Stimulated activated naive CD8-positive, alpha-beta T cell treated with anti-CD3 and anti-CD28 coated beads, Interleukin-15, Interleukin-2, amounts not matched to agents 100 U/mL and 50 U/mL, for 24 hours (primary cell): ENCODE measurements at regions not wholly inside any gene's neighbourhood (a gene's known extent, or its start where the extent isn't known, plus 50 kb on each side); places are given as distances from the start of the nearest gene placed in this dataset.
A peak's percentile ranks its signal among the peaks of the same experiment; 100 is the strongest.

Experiments
- ATAC-seq: fragments of 150-1000 bp; cut with Tn5 transposase; one replicate; pipeline ENCODE4 v1.10.0; 2021
- DNase-seq: peaks from one replicate; pipeline ENCODE4 v3.0.0; 2021

- DNase-seq (no peak), ATAC-seq (no peak)
Observed at GRCh38 chr12:91968076-91968776, 177.4 kb downstream of the BTG1 start.

- ATAC-seq (no peak), DNase-seq (no peak)
Observed at GRCh38 chr12:91967590-91967989, 178.1 kb downstream of the BTG1 start.

GRCh38 chr12:91965781-91966180, 179.9 kb downstream of the BTG1 start:
- ATAC-seq (no peak), DNase-seq (no peak)

GRCh38 chr12:91964501-91964900, 181.1 kb downstream of the BTG1 start:
- no peak for ATAC-seq
- DNase-seq = no peak

- DNase-seq (no peak), ATAC-seq (no peak)
Observed at GRCh38 chr12:91959220-91959619, 186.4 kb downstream of the BTG1 start.

- DNase-seq = no peak
- no peak for ATAC-seq
Observed at GRCh38 chr12:91958816-91959215, 186.8 kb downstream of the BTG1 start.

- DNase-seq = no peak
- no peak for ATAC-seq
Observed at GRCh38 chr12:91954747-91955146, 190.9 kb downstream of the BTG1 start.

- no peak for ATAC-seq
- DNase-seq = no peak
Observed at GRCh38 chr12:91954326-91954725, 191.3 kb downstream of the BTG1 start.

- DNase-seq = no peak
- ATAC-seq = no peak
Observed at GRCh38 chr12:91952916-91953315, 192.7 kb downstream of the BTG1 start.

- no peak for ATAC-seq
Observed at GRCh38 chr12:91951571-91951970, 194.1 kb downstream of the BTG1 start.

GRCh38 chr12:91948504-91948903, 197.1 kb downstream of the BTG1 start:
- DNase-seq = no peak
- no peak for ATAC-seq

More at GRCh38 chr12:91951571-91951970, 194.1 kb downstream of the BTG1 start:
- no peak for DNase-seq

GRCh38 chr12:91947459-91947858, 198.2 kb downstream of the BTG1 start:
- DNase-seq = no peak
- peak; percentile 88 for ATAC-seq

- no peak for ATAC-seq
- DNase-seq = no peak
Observed at GRCh38 chr12:91944637-91945036, 201.0 kb downstream of the BTG1 start.

GRCh38 chr12:91940826-91941570, 204.6 kb downstream of the BTG1 start:
- no peak for ATAC-seq
- no peak for DNase-seq

GRCh38 chr12:91940322-91940721, 205.3 kb downstream of the BTG1 start:
- ATAC-seq = no peak
- DNase-seq = no peak

- no peak for DNase-seq
Observed at GRCh38 chr12:91937706-91938105, 207.9 kb downstream of the BTG1 start.

GRCh38 chr12:91937009-91937408, 208.6 kb downstream of the BTG1 start:
- ATAC-seq (no peak), DNase-seq (no peak)

More at GRCh38 chr12:91937706-91938105, 207.9 kb downstream of the BTG1 start:
- no peak for ATAC-seq

- ATAC-seq (no peak), DNase-seq (no peak)
Observed at GRCh38 chr12:91935296-91935695, 210.3 kb downstream of the BTG1 start.

- DNase-seq (no peak), ATAC-seq (no peak)
Observed at GRCh38 chr12:91931111-91931510, 214.5 kb downstream of the BTG1 start.

- DNase-seq (no peak), ATAC-seq (no peak)
Observed at GRCh38 chr12:91928501-91928900, 217.1 kb downstream of the BTG1 start.

- DNase-seq = no peak
- no peak for ATAC-seq
Observed at GRCh38 chr12:91926848-91927247, 218.8 kb downstream of the BTG1 start.

GRCh38 chr12:91924827-91925226, 220.8 kb downstream of the BTG1 start:
- ATAC-seq (no peak), DNase-seq (no peak)

- DNase-seq = no peak
- ATAC-seq = no peak
Observed at GRCh38 chr12:91923864-91924263, 221.8 kb downstream of the BTG1 start.

GRCh38 chr12:91922674-91923073, 223.0 kb downstream of the BTG1 start:
- no peak for ATAC-seq
- no peak for DNase-seq
